C4-2B (cell line): ENCODE measurements at regions not wholly inside any gene's neighbourhood (a gene's known extent, or its start where the extent isn't known, plus 50 kb on each side); places are given as distances from the start of the nearest gene placed in this dataset.

Experiments used
- CTCF ChIP-seq: fragments of 450-650 bp; conservative IDR thresholded peaks from 2 replicates; pipeline ENCODE4 v1.5.1; 2017; ENCODE audit warnings: mild to moderate bottlenecking
- ZFX ChIP-seq: fragments of 450-650 bp; IDR thresholded peaks from 2 replicates; pipeline ENCODE4 v1.6.1; 2017

- TF ChIP-seq CTCF (no peak), ZFX (no peak)
Measured at GRCh38 chr1:106846656-106847055, 209.8 kb upstream of the PRMT6 start.
